AG10803 (cell line): ENCODE measurements at regions not wholly inside any gene's neighbourhood (a gene's known extent, or its start where the extent isn't known, plus 50 kb on each side); places are given as distances from the start of the nearest gene placed in this dataset.

ENCODE experiments used
- DNase-seq: peaks from one replicate; pipeline ENCODE4 v3.0.0; 2010; ENCODE audit warnings: low read depth
- H3K4me3 ChIP-seq: 2 replicates; pipeline ENCODE4 v1.5.1; 2011; ENCODE audit warnings: mild to moderate bottlenecking, low read length, control low read depth
- CTCF ChIP-seq: conservative IDR thresholded peaks from 2 replicates; pipeline ENCODE4 v1.5.1; 2011; ENCODE audit warnings: mild to moderate bottlenecking, low read length, control low read depth, inconsistent platforms

GRCh38 chrX:22541926-22542325 is 269.2 kb downstream of the CBLL2 start:
- TF ChIP-seq CTCF, result no peak
- no peak for DNase-seq
- H3K4me3 ChIP-seq, result no peak overlapping the region

GRCh38 chrX:22542641-22543040 is 269.9 kb downstream of the CBLL2 start:
- TF ChIP-seq CTCF, result no peak
- peak; percentile 21 for DNase-seq
- H3K4me3 ChIP-seq, result no peak overlapping the region

GRCh38 chrX:22559506-22559905 is 286.8 kb downstream of the CBLL2 start:
- no peak for DNase-seq
- H3K4me3 ChIP-seq, result no peak overlapping the region
- no peak for TF ChIP-seq CTCF

GRCh38 chrX:22575161-22575845 is 302.6 kb downstream of the CBLL2 start:
- no peak overlapping the region for H3K4me3 ChIP-seq
- no peak for TF ChIP-seq CTCF
- DNase-seq, result peak; percentile 12

GRCh38 chrX:22577181-22577580 is 304.5 kb downstream of the CBLL2 start:
- H3K4me3 ChIP-seq, result no peak overlapping the region
- DNase-seq, result peak; percentile 52
- no peak for TF ChIP-seq CTCF

GRCh38 chrX:22585831-22586230 is 313.1 kb downstream of the CBLL2 start:
- no peak for DNase-seq
- no peak overlapping the region for H3K4me3 ChIP-seq
- no peak for TF ChIP-seq CTCF

- TF ChIP-seq CTCF, result no peak
- DNase-seq, result no peak
These were observed 317.1 kb downstream of the CBLL2 start for GRCh38 chrX:22589845-22590244.

More at GRCh38 chrX:22589845-22590244, 317.1 kb downstream of the CBLL2 start:
- H3K4me3 ChIP-seq, result no peak overlapping the region
